ENCODE measurements at regions not wholly inside any gene's neighbourhood (a gene's known extent, or its start where the extent isn't known, plus 50 kb on each side); places are given as distances from the start of the nearest gene placed in this dataset.

GRCh38 chr22:47299863-47300697 is 537.6 kb downstream of the TBC1D22A start:
- DNase-seq, result no peak

- no peak for DNase-seq
Measured at GRCh38 chr22:47299211-47299862, 536.9 kb downstream of the TBC1D22A start.

- no peak for DNase-seq
Measured at GRCh38 chr22:47298017-47298785, 535.8 kb downstream of the TBC1D22A start.

- DNase-seq, result no peak
Measured at GRCh38 chr22:47297261-47298016, 535.0 kb downstream of the TBC1D22A start.

GRCh38 chr22:47296405-47297260 is 534.2 kb downstream of the TBC1D22A start:
- DNase-seq, result no peak

- no peak for DNase-seq
Measured at GRCh38 chr22:47295982-47296381, 533.5 kb downstream of the TBC1D22A start.

- no peak for DNase-seq
Measured at GRCh38 chr22:47295226-47295901, 532.9 kb downstream of the TBC1D22A start.

GRCh38 chr22:47294576-47294975 is 532.1 kb downstream of the TBC1D22A start:
- DNase-seq, result no peak

GRCh38 chr22:47294222-47294532 is 531.7 kb downstream of the TBC1D22A start:
- no peak for DNase-seq

GRCh38 chr22:47293368-47294221 is 531.1 kb downstream of the TBC1D22A start:
- DNase-seq, result no peak

- DNase-seq, result no peak
Measured at GRCh38 chr22:47292546-47293320, 530.3 kb downstream of the TBC1D22A start.

- DNase-seq, result no peak
Measured at GRCh38 chr22:47291565-47292495, 529.4 kb downstream of the TBC1D22A start.

GRCh38 chr22:47290706-47291430 is 528.4 kb downstream of the TBC1D22A start:
- DNase-seq, result no peak

- DNase-seq, result no peak
Measured at GRCh38 chr22:47289336-47289985, 527.0 kb downstream of the TBC1D22A start.

- DNase-seq, result no peak
Measured at GRCh38 chr22:47288680-47289079, 526.2 kb downstream of the TBC1D22A start.

GRCh38 chr22:47287516-47287915 is 525.1 kb downstream of the TBC1D22A start:
- no peak for DNase-seq

GRCh38 chr22:47286590-47286989 is 524.1 kb downstream of the TBC1D22A start:
- DNase-seq, result no peak
